DMS114 treated with DMSO at 0.1 percent for 48 hours (cell line): ENCODE measurements at regions not wholly inside any gene's neighbourhood (a gene's known extent, or its start where the extent isn't known, plus 50 kb on each side); places are given as distances from the start of the nearest gene placed in this dataset.

Experiments used
- DNase-seq: peaks from one replicate; lab custom pipeline; 2025; ENCODE audit not compliant: unreplicated experiment; lab: John Stamatoyannopoulos, UW

- DNase-seq, result no peak
Measured at GRCh38 chr15:60093273-60094067, 89.4 kb downstream of the FOXB1 start.

- DNase-seq, result no peak
Measured at GRCh38 chr15:60095711-60096110, 91.6 kb downstream of the FOXB1 start.

- no peak for DNase-seq
Measured at GRCh38 chr15:60096157-60096556, 92.0 kb downstream of the FOXB1 start.

- DNase-seq, result no peak
Measured at GRCh38 chr15:60101416-60101815, 97.3 kb downstream of the FOXB1 start.

GRCh38 chr15:60102748-60103147, 98.6 kb downstream of the FOXB1 start:
- no peak for DNase-seq

GRCh38 chr15:60110909-60111308, 106.8 kb downstream of the FOXB1 start:
- DNase-seq, result no peak

GRCh38 chr15:60115579-60116380, 111.7 kb downstream of the FOXB1 start:
- peak; percentile 6 for DNase-seq

GRCh38 chr15:60116456-60117089, 112.5 kb downstream of the FOXB1 start:
- DNase-seq, result no peak

GRCh38 chr15:60118146-60118545, 114.0 kb downstream of the FOXB1 start:
- DNase-seq, result no peak

- no peak for DNase-seq
Measured at GRCh38 chr15:60118626-60119025, 114.5 kb downstream of the FOXB1 start.

- DNase-seq, result no peak
Measured at GRCh38 chr15:60119101-60119500, 115.0 kb downstream of the FOXB1 start.

GRCh38 chr15:60120100-60120499, 116.0 kb downstream of the FOXB1 start:
- no peak for DNase-seq

GRCh38 chr15:60121845-60122244, 117.7 kb downstream of the FOXB1 start:
- DNase-seq, result no peak

GRCh38 chr15:60122691-60123090, 118.6 kb downstream of the FOXB1 start:
- DNase-seq, result no peak

- DNase-seq, result no peak
Measured at GRCh38 chr15:60124460-60125070, 120.5 kb downstream of the FOXB1 start.

- DNase-seq, result no peak
Measured at GRCh38 chr15:60125334-60125733, 121.2 kb downstream of the FOXB1 start.

GRCh38 chr15:60126200-60126599, 122.1 kb downstream of the FOXB1 start:
- DNase-seq, result no peak

- no peak for DNase-seq
Measured at GRCh38 chr15:60126661-60127060, 122.5 kb downstream of the FOXB1 start.

- no peak for DNase-seq
Measured at GRCh38 chr15:60128000-60128376, 123.9 kb downstream of the FOXB1 start.

- no peak for DNase-seq
Measured at GRCh38 chr15:60128710-60129109, 124.6 kb downstream of the FOXB1 start.

GRCh38 chr15:60130398-60130797, 126.3 kb downstream of the FOXB1 start:
- DNase-seq, result no peak
